ENCODE measurements at regions not wholly inside any gene's neighbourhood (a gene's known extent, or its start where the extent isn't known, plus 50 kb on each side); places are given as distances from the start of the nearest gene placed in this dataset.

DNA sequence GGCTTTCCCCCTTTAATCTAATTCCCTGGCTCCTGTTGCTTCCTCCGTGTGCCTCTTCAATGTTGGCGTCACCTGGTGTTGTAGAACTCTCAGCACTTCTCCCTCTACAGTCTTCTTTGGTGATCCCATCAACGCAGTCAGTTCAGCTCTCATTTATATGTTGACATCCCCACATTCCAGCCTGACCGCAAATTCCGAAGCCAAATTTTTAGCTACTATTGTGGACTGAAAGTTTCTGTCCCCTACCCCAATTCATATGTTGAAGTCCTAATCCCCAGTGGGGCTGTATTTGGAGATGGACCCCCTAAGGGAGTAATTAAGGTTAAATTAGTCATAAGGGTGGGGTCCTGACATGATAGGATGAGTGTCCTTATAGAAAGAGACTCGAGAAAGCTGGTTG, 210.6 kb upstream of the ADAMTSL1 start:
- Histone ChIP-seq H3K27ac (ENCODE audit: low read length) (no peak overlapping the region), H3K4me3 (ENCODE audit: low read length) (no peak overlapping the region), H3K27me3 (ENCODE audit: control insufficient read depth, insufficient read depth, low read length) (no peaks in the 10 kb centered on the region; the same call in 1 of the 2 replicates), H3K36me3 (ENCODE audit: control insufficient read depth, insufficient read depth, low read length) (no peaks in the 10 kb centered on the region), H3K9me3 (ENCODE audit: control insufficient read depth, insufficient read depth, low read length) (no peaks in the 10 kb centered on the region), H3K4me1 (ENCODE audit: control insufficient read depth, insufficient read depth, low read length) (no peaks in the 10 kb centered on the region; the same call in none of the 2 replicates)
- DNase-seq (ENCODE audit: low read depth, low spot score): peak; percentile 7
- no CpG with 5 or more reads among the region's 6 CpGs for WGBS (ENCODE audit: insufficient coverage, insufficient read length)

DNA sequence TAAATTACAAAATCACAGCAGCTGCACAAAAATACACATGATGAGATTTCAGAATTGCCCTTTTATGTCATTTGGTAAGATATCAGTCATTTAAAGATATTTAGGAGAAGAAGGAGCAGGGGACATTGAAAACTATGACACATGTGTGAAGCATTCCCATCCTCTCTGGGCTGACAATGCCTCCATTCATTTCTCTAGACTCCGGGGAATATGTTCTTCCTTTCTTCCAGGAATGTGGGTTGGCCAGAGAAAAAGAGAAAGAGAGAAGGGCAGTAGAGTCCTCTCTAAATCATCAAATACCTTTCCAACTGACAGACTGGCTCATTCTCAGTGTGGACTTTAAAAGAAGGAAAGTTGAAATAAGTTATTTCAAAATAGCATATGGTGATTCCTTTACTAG, 205.6 kb upstream of the ADAMTSL1 start:
- DNase-seq (ENCODE audit: low read depth, low spot score): no peak
- H3K36me3 ChIP-seq (ENCODE audit: control insufficient read depth, insufficient read depth, low read length): no peaks in the 10 kb centered on the region
- no peak overlapping the region for H3K27ac ChIP-seq (ENCODE audit: low read length)
- no CpG with 5 or more reads among the region's 1 CpG for WGBS (ENCODE audit: insufficient coverage, insufficient read length)
- H3K27me3 ChIP-seq (ENCODE audit: control insufficient read depth, insufficient read depth, low read length): no peaks in the 10 kb centered on the region
- no peaks in the 10 kb centered on the region for H3K4me1 ChIP-seq (ENCODE audit: control insufficient read depth, insufficient read depth, low read length)
- H3K9me3 ChIP-seq (ENCODE audit: control insufficient read depth, insufficient read depth, low read length): no peaks in the 10 kb centered on the region
- H3K4me3 ChIP-seq (ENCODE audit: low read length): no peak overlapping the region

GRCh38 chr9:18269561-18269960, 204.4 kb upstream of the ADAMTSL1 start:
- no peak overlapping the region for H3K4me3 ChIP-seq (ENCODE audit: low read length)
- H3K27ac ChIP-seq (ENCODE audit: low read length): no peak overlapping the region
- H3K9me3 ChIP-seq (ENCODE audit: control insufficient read depth, insufficient read depth, low read length): no peaks in the 10 kb centered on the region
- H3K27me3 ChIP-seq (ENCODE audit: control insufficient read depth, insufficient read depth, low read length): no peaks in the 10 kb centered on the region
- no peaks in the 10 kb centered on the region for H3K4me1 ChIP-seq (ENCODE audit: control insufficient read depth, insufficient read depth, low read length)
- no peaks in the 10 kb centered on the region for H3K36me3 ChIP-seq (ENCODE audit: control insufficient read depth, insufficient read depth, low read length)
- DNase-seq (ENCODE audit: low read depth, low spot score): no peak

DNA sequence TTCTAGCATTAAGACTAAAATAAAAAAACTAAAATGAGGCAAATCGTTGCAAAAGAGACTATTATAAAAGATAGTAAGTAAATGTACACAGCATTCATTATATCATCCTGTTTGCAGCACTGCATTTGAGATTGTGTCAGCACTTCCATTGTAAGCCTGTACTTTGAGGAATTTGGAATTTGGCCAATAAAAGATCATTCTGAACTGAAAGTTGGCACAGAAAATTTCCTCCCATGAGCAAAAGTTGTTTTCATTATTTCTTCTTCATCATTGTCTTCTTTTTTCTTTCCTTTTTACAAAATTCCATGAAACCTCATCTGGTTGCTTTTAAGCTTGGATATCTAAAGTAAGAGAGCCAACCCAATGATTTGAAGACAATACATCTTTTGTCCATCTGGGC, 199.3 kb upstream of the ADAMTSL1 start:
- Histone ChIP-seq H3K27ac (ENCODE audit: low read length) (no peak overlapping the region), H3K27me3 (ENCODE audit: control insufficient read depth, insufficient read depth, low read length) (no peaks in the 10 kb centered on the region), H3K4me1 (ENCODE audit: control insufficient read depth, insufficient read depth, low read length) (no peaks in the 10 kb centered on the region), H3K36me3 (ENCODE audit: control insufficient read depth, insufficient read depth, low read length) (no peaks in the 10 kb centered on the region), H3K4me3 (ENCODE audit: low read length) (no peak overlapping the region), H3K9me3 (ENCODE audit: control insufficient read depth, insufficient read depth, low read length) (no peaks in the 10 kb centered on the region)
- DNase-seq (ENCODE audit: low read depth, low spot score): no peak
- no CpG with 5 or more reads among the region's 1 CpG for WGBS (ENCODE audit: insufficient coverage, insufficient read length)

- no CpG with 5 or more reads among the region's 3 CpGs for WGBS (ENCODE audit: insufficient coverage, insufficient read length)
These were observed 198.5 kb upstream of the ADAMTSL1 start for GRCh38 chr9:18275313-18275990.

GRCh38 chr9:18281291-18281690, 192.7 kb upstream of the ADAMTSL1 start:
- H3K36me3 ChIP-seq (ENCODE audit: control insufficient read depth, insufficient read depth, low read length): no peaks in the 10 kb centered on the region
- no peaks in the 10 kb centered on the region for H3K4me1 ChIP-seq (ENCODE audit: control insufficient read depth, insufficient read depth, low read length)
- H3K4me3 ChIP-seq (ENCODE audit: low read length): no peak overlapping the region
- no peak overlapping the region for H3K27ac ChIP-seq (ENCODE audit: low read length)
- no peaks in the 10 kb centered on the region for H3K27me3 ChIP-seq (ENCODE audit: control insufficient read depth, insufficient read depth, low read length)
- no peak for DNase-seq (ENCODE audit: low read depth, low spot score)
- no peaks in the 10 kb centered on the region for H3K9me3 ChIP-seq (ENCODE audit: control insufficient read depth, insufficient read depth, low read length)
- no CpG with 5 or more reads among the region's 8 CpGs for WGBS (ENCODE audit: insufficient coverage, insufficient read length)

More at GRCh38 chr9:18275313-18275990, 198.5 kb upstream of the ADAMTSL1 start:
- no peak overlapping the region for H3K4me3 ChIP-seq (ENCODE audit: low read length)
- no peaks in the 10 kb centered on the region for H3K9me3 ChIP-seq (ENCODE audit: control insufficient read depth, insufficient read depth, low read length)
- H3K4me1 ChIP-seq (ENCODE audit: control insufficient read depth, insufficient read depth, low read length): no peaks in the 10 kb centered on the region
- no peaks in the 10 kb centered on the region for H3K36me3 ChIP-seq (ENCODE audit: control insufficient read depth, insufficient read depth, low read length)
- DNase-seq (ENCODE audit: low read depth, low spot score): no peak
- H3K27ac ChIP-seq (ENCODE audit: low read length): no peak overlapping the region
- H3K27me3 ChIP-seq (ENCODE audit: control insufficient read depth, insufficient read depth, low read length): no peaks in the 10 kb centered on the region

GRCh38 chr9:18294229-18294628, 179.7 kb upstream of the ADAMTSL1 start:
- Histone ChIP-seq H3K36me3 (ENCODE audit: control insufficient read depth, insufficient read depth, low read length) (no peaks in the 10 kb centered on the region), H3K27ac (ENCODE audit: low read length) (no peak overlapping the region), H3K4me1 (ENCODE audit: control insufficient read depth, insufficient read depth, low read length) (no peaks in the 10 kb centered on the region; the same call in 1 of the 2 replicates), H3K4me3 (ENCODE audit: low read length) (no peak overlapping the region), H3K9me3 (ENCODE audit: control insufficient read depth, insufficient read depth, low read length) (no peaks in the 10 kb centered on the region), H3K27me3 (ENCODE audit: control insufficient read depth, insufficient read depth, low read length) (no peaks in the 10 kb centered on the region)
- DNase-seq (ENCODE audit: low read depth, low spot score): no peak
- WGBS (ENCODE audit: insufficient coverage, insufficient read length): no CpG with 5 or more reads among the region's 1 CpG

DNA sequence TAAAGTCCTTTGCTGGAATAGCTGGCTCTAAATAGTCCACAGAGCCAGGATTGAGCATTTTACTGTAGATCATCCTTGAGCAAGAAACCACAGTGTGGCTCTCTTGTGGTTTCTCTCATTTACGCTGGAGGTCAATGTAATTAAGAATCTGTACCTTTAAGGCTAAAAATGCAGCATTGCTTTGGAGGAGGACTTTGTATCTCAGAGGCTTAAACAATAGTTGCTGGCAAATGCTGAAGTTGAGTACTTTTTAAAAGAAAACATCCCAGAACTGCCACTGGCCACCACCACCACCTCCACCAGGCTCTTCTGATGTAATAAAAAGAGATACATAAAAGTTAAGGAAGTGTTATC, 177.3 kb upstream of the ADAMTSL1 start:
- Histone ChIP-seq H3K27me3 (ENCODE audit: control insufficient read depth, insufficient read depth, low read length) (no peaks in the 10 kb centered on the region), H3K36me3 (ENCODE audit: control insufficient read depth, insufficient read depth, low read length) (no peaks in the 10 kb centered on the region), H3K4me1 (ENCODE audit: control insufficient read depth, insufficient read depth, low read length) (no peaks in the 10 kb centered on the region; the same call in 1 of the 2 replicates), H3K4me3 (ENCODE audit: low read length) (no peak overlapping the region), H3K27ac (ENCODE audit: low read length) (no peak overlapping the region), H3K9me3 (ENCODE audit: control insufficient read depth, insufficient read depth, low read length) (no peaks in the 10 kb centered on the region)
- DNase-seq (ENCODE audit: low read depth, low spot score): no peak
- no CpG with 5 or more reads among the region's 1 CpG for WGBS (ENCODE audit: insufficient coverage, insufficient read length)

GRCh38 chr9:18297056-18297841, 176.7 kb upstream of the ADAMTSL1 start:
- Histone ChIP-seq H3K9me3 (ENCODE audit: control insufficient read depth, insufficient read depth, low read length) (no peaks in the 10 kb centered on the region), H3K27ac (ENCODE audit: low read length) (no peak overlapping the region), H3K4me3 (ENCODE audit: low read length) (no peak overlapping the region), H3K27me3 (ENCODE audit: control insufficient read depth, insufficient read depth, low read length) (no peaks in the 10 kb centered on the region), H3K4me1 (ENCODE audit: control insufficient read depth, insufficient read depth, low read length) (no peaks in the 10 kb centered on the region; the same call in 1 of the 2 replicates), H3K36me3 (ENCODE audit: control insufficient read depth, insufficient read depth, low read length) (no peaks in the 10 kb centered on the region)
- no CpG with 5 or more reads among the region's 9 CpGs for WGBS (ENCODE audit: insufficient coverage, insufficient read length)
- no peak for DNase-seq (ENCODE audit: low read depth, low spot score)

DNA sequence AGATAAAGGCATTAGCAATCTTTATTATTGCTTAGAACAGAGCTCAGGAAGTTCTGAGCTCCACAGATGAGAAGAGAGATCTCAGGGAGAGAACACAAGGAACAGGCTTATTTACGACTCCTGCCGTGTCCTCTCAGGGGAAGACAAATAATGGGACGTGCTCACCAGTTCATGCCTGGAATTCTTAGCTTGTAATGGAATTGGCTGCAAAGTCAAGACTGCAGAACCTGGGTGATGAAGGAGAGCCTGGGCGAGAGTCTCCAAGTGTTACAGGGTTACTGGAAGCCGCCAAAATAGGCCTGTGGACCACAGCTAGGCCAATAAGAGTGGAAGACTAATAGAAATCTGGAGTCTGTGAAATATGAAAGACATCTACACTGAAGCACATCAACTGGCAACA, 174.5 kb upstream of the ADAMTSL1 start:
- H3K27ac ChIP-seq (ENCODE audit: low read length): no peak overlapping the region
- no CpG with 5 or more reads among the region's 5 CpGs for WGBS (ENCODE audit: insufficient coverage, insufficient read length)
- no peak for DNase-seq (ENCODE audit: low read depth, low spot score)
- no peaks in the 10 kb centered on the region for H3K9me3 ChIP-seq (ENCODE audit: control insufficient read depth, insufficient read depth, low read length)
- no peaks in the 10 kb centered on the region; the same call in 1 of the 2 replicates for H3K4me1 ChIP-seq (ENCODE audit: control insufficient read depth, insufficient read depth, low read length)
- no peak overlapping the region for H3K4me3 ChIP-seq (ENCODE audit: low read length)
- H3K36me3 ChIP-seq (ENCODE audit: control insufficient read depth, insufficient read depth, low read length): no peaks in the 10 kb centered on the region
- H3K27me3 ChIP-seq (ENCODE audit: control insufficient read depth, insufficient read depth, low read length): no peaks in the 10 kb centered on the region
